ENCODE measurements at regions not wholly inside any gene's neighbourhood (a gene's known extent, or its start where the extent isn't known, plus 50 kb on each side); places are given as distances from the start of the nearest gene placed in this dataset.

- H3K4me3 ChIP-seq: no peak overlapping the region
- no peaks in the 10 kb centered on the region for H3K4me1 ChIP-seq
- 87% methylated on average over 2 of the region's 2 CpGs for WGBS
- H3K27me3 ChIP-seq: no peaks in the 10 kb centered on the region
- H3K36me3 ChIP-seq: no peaks in the 10 kb centered on the region
- H3K9me3 ChIP-seq: no peaks in the 10 kb centered on the region
- intact Hi-C loops (cut with DNase I): no loop called here
- no peak overlapping the region for H3K27ac ChIP-seq (replicated peaks in 1 of 4)
- DNase-seq (ENCODE audit: extremely low spot score): no peak
- TF ChIP-seq POLR2A (IDR thresholded peaks at IDR 0.05; ENCODE audit: low read depth) (no peak), EP300 (IDR thresholded peaks at IDR 0.05) (no peak), CTCF (IDR thresholded peaks at IDR 0.05) (no peak), POLR2AphosphoS5 (IDR thresholded peaks at IDR 0.05) (no peak)
Measured at GRCh38 chr3:181955566-181955965, 243.8 kb downstream of the SOX2 start.

GRCh38 chr3:181956122-181956521, 244.4 kb downstream of the SOX2 start:
- Histone ChIP-seq H3K27me3 (no peaks in the 10 kb centered on the region), H3K9me3 (no peaks in the 10 kb centered on the region), H3K27ac (replicated peaks in 1 of 4) (no peak overlapping the region), H3K4me3 (no peak overlapping the region), H3K4me1 (no peaks in the 10 kb centered on the region), H3K36me3 (no peaks in the 10 kb centered on the region)
- no peak for DNase-seq (ENCODE audit: extremely low spot score)
- TF ChIP-seq EP300 (IDR thresholded peaks at IDR 0.05) (no peak), POLR2A (IDR thresholded peaks at IDR 0.05; ENCODE audit: low read depth) (no peak), POLR2AphosphoS5 (IDR thresholded peaks at IDR 0.05) (no peak), CTCF (IDR thresholded peaks at IDR 0.05) (no peak)
- WGBS: 85% methylated on average over 5 of the region's 5 CpGs
- intact Hi-C loops (cut with DNase I): no loop called here

GRCh38 chr3:181966393-181966792, 254.7 kb downstream of the SOX2 start:
- Histone ChIP-seq H3K4me1 (no peaks in the 10 kb centered on the region), H3K36me3 (no peaks in the 10 kb centered on the region), H3K4me3 (no peak overlapping the region), H3K27ac (replicated peaks in 1 of 4) (no peak overlapping the region), H3K9me3 (no peaks in the 10 kb centered on the region), H3K27me3 (no peaks in the 10 kb centered on the region)
- no peak for TF ChIP-seq EP300 (IDR thresholded peaks at IDR 0.05)
- no peak for TF ChIP-seq POLR2AphosphoS5 (IDR thresholded peaks at IDR 0.05)
- no peak for TF ChIP-seq POLR2A (IDR thresholded peaks at IDR 0.05; ENCODE audit: low read depth)
- TF ChIP-seq CTCF (IDR thresholded peaks at IDR 0.05): no peak
- no peak for DNase-seq (ENCODE audit: extremely low spot score)
- intact Hi-C loops (cut with DNase I): no loop called here
- 49% methylated on average over 4 of the region's 4 CpGs for WGBS

GRCh38 chr3:181969925-181970324, 258.2 kb downstream of the SOX2 start:
- H3K36me3 ChIP-seq: no peaks in the 10 kb centered on the region
- DNase-seq (ENCODE audit: extremely low spot score): no peak
- TF ChIP-seq CTCF (IDR thresholded peaks at IDR 0.05) (no peak), POLR2A (IDR thresholded peaks at IDR 0.05; ENCODE audit: low read depth) (no peak), POLR2AphosphoS5 (IDR thresholded peaks at IDR 0.05) (no peak), EP300 (IDR thresholded peaks at IDR 0.05) (no peak)
- no peak overlapping the region for H3K4me3 ChIP-seq
- WGBS: 87% methylated on average over 3 of the region's 3 CpGs
- no peaks in the 10 kb centered on the region for H3K4me1 ChIP-seq
- intact Hi-C loops (cut with DNase I): no loop called here
- no peaks in the 10 kb centered on the region for H3K9me3 ChIP-seq
- H3K27me3 ChIP-seq: no peaks in the 10 kb centered on the region
- H3K27ac ChIP-seq (replicated peaks in 1 of 4): no peak overlapping the region

- intact Hi-C loops (cut with DNase I): no loop called here
- Histone ChIP-seq H3K9me3 (no peaks in the 10 kb centered on the region), H3K4me1 (no peaks in the 10 kb centered on the region), H3K27me3 (no peaks in the 10 kb centered on the region), H3K27ac (replicated peaks in 1 of 4) (no peak overlapping the region), H3K36me3 (no peaks in the 10 kb centered on the region), H3K4me3 (no peak overlapping the region)
- no peak for TF ChIP-seq EP300 (IDR thresholded peaks at IDR 0.05)
- TF ChIP-seq POLR2A (IDR thresholded peaks at IDR 0.05; ENCODE audit: low read depth): no peak
- TF ChIP-seq CTCF (IDR thresholded peaks at IDR 0.05): no peak
- 87% methylated on average over 2 of the region's 2 CpGs for WGBS
- no peak for DNase-seq (ENCODE audit: extremely low spot score)
Measured at GRCh38 chr3:181971424-181971823, 259.7 kb downstream of the SOX2 start.

Measured in esophagus muscularis mucosa (tissue), 4 donors.